ENCODE measurements at regions not wholly inside any gene's neighbourhood (a gene's known extent, or its start where the extent isn't known, plus 50 kb on each side); places are given as distances from the start of the nearest gene placed in this dataset.

GRCh38 chr7:42753367-42753766, 158.5 kb downstream of the C7orf25 start (continued):
- TF ChIP-seq ATF3 (IDR thresholded peaks at IDR 0.05) (no peak), RAD21 (IDR thresholded peaks at IDR 0.05; ENCODE audit: low read depth) (no peak), CTCF (IDR thresholded peaks at IDR 0.05 in 2 of 3, conservative IDR thresholded peaks at IDR 0.05 in 1 of 3; ENCODE audit: borderline replicate concordance in 1 of 3, insufficient read depth in 1 of 3, low read depth in 2 of 3, low read length in 2 of 3) (no peak), EGR1 (IDR thresholded peaks at IDR 0.05; ENCODE audit: low read depth) (no peak)

- H3K9ac ChIP-seq (ENCODE audit: low read length), result no peak overlapping the region
- CTCF ChIA-PET, result no interaction called here
- POLR2A ChIA-PET, result interaction anchor here (0.7 kb wide), 1 partner anchor 1574 kb away, joined by 3 read pairs; no protein-coding TSS in a partner anchor
- H4K20me1 ChIP-seq (ENCODE audit: insufficient read depth), result no peaks in the 10 kb centered on the region
- no peak overlapping the region for H3K27ac ChIP-seq (ENCODE audit: low read depth, low read length)
- no peak overlapping the region for H2AFZ ChIP-seq (ENCODE audit: low read depth, low read length, poor library complexity, severe bottlenecking)
- ATAC-seq, result no peak
- DNase-seq (ENCODE audit: low read depth, low spot score), result no peak
- RAD21 ChIA-PET (ENCODE audit: low non-redundant PET in 1 of 2, low total read pairs in 2 of 2, uncharacterized antibody in 2 of 2, unreplicated experiment in 2 of 2), result no interaction called here
- H3K4me1 ChIP-seq (ENCODE audit: control insufficient read depth in 1 of 2, insufficient read depth in 2 of 2, low read length in 2 of 2), result no peaks in the 10 kb centered on the region
- BruUV-seq (replicated peaks), result no TSS peak
- no peaks in the 10 kb centered on the region for H3K9me3 ChIP-seq (ENCODE audit: control insufficient read depth in 1 of 2, insufficient read depth in 1 of 2, low read depth in 1 of 2, low read length in 2 of 2)
- no peaks in the 10 kb centered on the region for H3K79me2 ChIP-seq (ENCODE audit: insufficient read depth, low read length)
- H3K27me3 ChIP-seq (ENCODE audit: insufficient read depth, low read length), result no peaks in the 10 kb centered on the region; the same call in 1 of the 2 replicates
- H3K4me3 ChIP-seq (replicated peaks in 1 of 2; ENCODE audit: low read depth in 1 of 2, low read length in 2 of 2), result no peak overlapping the region
- TF ChIP-seq, protein P1, sequence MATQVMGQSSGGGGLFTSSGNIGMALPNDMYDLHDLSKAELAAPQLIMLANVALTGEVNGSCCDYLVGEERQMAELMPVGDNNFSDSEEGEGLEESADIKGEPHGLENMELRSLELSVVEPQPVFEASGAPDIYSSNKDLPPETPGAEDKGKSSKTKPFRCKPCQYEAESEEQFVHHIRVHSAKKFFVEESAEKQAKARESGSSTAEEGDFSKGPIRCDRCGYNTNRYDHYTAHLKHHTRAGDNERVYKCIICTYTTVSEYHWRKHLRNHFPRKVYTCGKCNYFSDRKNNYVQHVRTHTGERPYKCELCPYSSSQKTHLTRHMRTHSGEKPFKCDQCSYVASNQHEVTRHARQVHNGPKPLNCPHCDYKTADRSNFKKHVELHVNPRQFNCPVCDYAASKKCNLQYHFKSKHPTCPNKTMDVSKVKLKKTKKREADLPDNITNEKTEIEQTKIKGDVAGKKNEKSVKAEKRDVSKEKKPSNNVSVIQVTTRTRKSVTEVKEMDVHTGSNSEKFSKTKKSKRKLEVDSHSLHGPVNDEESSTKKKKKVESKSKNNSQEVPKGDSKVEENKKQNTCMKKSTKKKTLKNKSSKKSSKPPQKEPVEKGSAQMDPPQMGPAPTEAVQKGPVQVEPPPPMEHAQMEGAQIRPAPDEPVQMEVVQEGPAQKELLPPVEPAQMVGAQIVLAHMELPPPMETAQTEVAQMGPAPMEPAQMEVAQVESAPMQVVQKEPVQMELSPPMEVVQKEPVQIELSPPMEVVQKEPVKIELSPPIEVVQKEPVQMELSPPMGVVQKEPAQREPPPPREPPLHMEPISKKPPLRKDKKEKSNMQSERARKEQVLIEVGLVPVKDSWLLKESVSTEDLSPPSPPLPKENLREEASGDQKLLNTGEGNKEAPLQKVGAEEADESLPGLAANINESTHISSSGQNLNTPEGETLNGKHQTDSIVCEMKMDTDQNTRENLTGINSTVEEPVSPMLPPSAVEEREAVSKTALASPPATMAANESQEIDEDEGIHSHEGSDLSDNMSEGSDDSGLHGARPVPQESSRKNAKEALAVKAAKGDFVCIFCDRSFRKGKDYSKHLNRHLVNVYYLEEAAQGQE (IDR thresholded peaks at IDR 0.05; ENCODE audit: low read depth), result no peak
- TF ChIP-seq CEBPB (IDR thresholded peaks at IDR 0.05; ENCODE audit: low read depth) (no peak), POLR2AphosphoS5 (IDR thresholded peaks at IDR 0.05; ENCODE audit: low read depth, low read length) (no peak)
- H3K36me3 ChIP-seq (ENCODE audit: control insufficient read depth in 1 of 2, insufficient read depth in 2 of 2, low read length in 2 of 2), result no peaks in the 10 kb centered on the region
- no peaks in the 10 kb centered on the region for H3K9me2 ChIP-seq (ENCODE audit: insufficient read depth)
- intact Hi-C loops (cut with micrococcal nuclease), result no loop called here
- no peak overlapping the region for H3K4me2 ChIP-seq (ENCODE audit: low read length)
These were observed 161.7 kb downstream of the C7orf25 start for GRCh38 chr7:42750172-42750571.
